ENCODE measurements at regions not wholly inside any gene's neighbourhood (a gene's known extent, or its start where the extent isn't known, plus 50 kb on each side); places are given as distances from the start of the nearest gene placed in this dataset.

GRCh38 chr3:61438253-61439121 is 122.9 kb upstream of the PTPRG start:
- no peak for DNase-seq (ENCODE audit: low read depth)
- H3K4me3 ChIP-seq (replicated peaks; ENCODE audit: low read depth, low read length): no peak overlapping the region
- TF ChIP-seq CTCF (IDR thresholded peaks at IDR 0.05; ENCODE audit: low read length, missing control alignments): no peak

DNA sequence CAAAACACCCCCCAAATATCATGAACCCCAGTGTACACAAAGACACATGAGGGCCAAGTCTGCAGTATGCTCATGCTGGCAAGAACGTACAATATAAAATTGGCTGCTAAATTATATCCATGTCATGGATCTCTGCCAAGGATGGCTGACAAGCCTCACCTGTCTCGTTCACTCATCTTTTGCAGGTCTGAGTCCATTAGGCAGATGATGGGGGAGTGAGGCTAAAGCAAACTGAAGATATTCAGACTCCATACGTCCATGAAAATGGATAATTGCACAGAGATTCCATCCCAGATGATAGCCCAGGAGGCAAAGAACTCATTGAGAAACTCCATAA is 122.3 kb upstream of the PTPRG start:
- TF ChIP-seq CTCF (IDR thresholded peaks at IDR 0.05; ENCODE audit: low read length, missing control alignments): no peak
- no peak for DNase-seq (ENCODE audit: low read depth)
- no peak overlapping the region for H3K4me3 ChIP-seq (replicated peaks; ENCODE audit: low read depth, low read length)

DNA sequence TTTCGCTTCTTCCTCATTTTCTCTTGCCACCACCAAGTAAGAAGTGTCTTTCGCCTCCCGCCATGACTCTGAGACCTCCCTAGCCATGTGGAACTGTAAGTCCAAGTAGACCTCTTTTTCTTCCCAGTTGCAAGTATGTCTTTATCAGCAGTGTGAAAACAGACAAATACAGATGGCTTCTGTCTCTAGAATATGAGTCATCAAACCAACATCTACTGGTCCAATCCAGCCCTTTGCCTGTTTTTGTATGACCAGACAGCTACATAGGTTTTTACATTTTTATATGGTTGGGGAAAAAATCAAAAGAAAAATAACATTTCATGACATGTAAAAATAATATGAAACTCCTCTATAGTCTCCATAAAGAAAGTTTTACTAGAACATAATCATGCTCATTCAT is 118.7 kb upstream of the PTPRG start:
- DNase-seq (ENCODE audit: low read depth): peak; percentile 27
- TF ChIP-seq CTCF (IDR thresholded peaks at IDR 0.05; ENCODE audit: low read length, missing control alignments): no peak
- no peak overlapping the region for H3K4me3 ChIP-seq (replicated peaks; ENCODE audit: low read depth, low read length)

DNA sequence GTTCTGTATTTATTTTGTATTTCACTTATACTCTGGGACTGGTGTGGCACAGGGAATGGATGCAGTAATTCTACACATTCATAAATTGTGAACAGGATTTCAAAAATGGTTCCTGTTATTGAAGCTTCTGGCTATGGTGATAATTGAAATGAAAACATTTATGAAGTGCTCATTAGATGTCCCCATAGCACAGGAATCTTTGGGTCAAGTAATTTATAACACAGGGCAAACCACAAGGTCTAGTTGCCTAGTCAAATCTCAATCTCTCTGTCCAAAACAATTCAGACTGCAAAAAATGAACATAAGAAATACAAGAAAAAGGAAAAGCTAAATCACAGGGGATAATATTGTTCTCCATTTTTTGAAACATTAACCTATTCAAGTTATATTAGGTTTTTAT is 117.5 kb upstream of the PTPRG start:
- H3K4me3 ChIP-seq (replicated peaks; ENCODE audit: low read depth, low read length): no peak overlapping the region
- TF ChIP-seq CTCF (IDR thresholded peaks at IDR 0.05; ENCODE audit: low read length, missing control alignments): no peak
- DNase-seq (ENCODE audit: low read depth): no peak

- H3K4me3 ChIP-seq (replicated peaks; ENCODE audit: low read depth, low read length): no peak overlapping the region
- TF ChIP-seq CTCF (IDR thresholded peaks at IDR 0.05; ENCODE audit: low read length, missing control alignments): no peak
- DNase-seq (ENCODE audit: low read depth): no peak
These were observed 116.6 kb upstream of the PTPRG start for GRCh38 chr3:61444782-61445181.

- no peak overlapping the region for H3K4me3 ChIP-seq (replicated peaks; ENCODE audit: low read depth, low read length)
- no peak for TF ChIP-seq CTCF (IDR thresholded peaks at IDR 0.05; ENCODE audit: low read length, missing control alignments)
- no peak for DNase-seq (ENCODE audit: low read depth)
These were observed 115.4 kb upstream of the PTPRG start for GRCh38 chr3:61445924-61446323.

- H3K4me3 ChIP-seq (replicated peaks; ENCODE audit: low read depth, low read length): no peak overlapping the region
- DNase-seq (ENCODE audit: low read depth): no peak
- no peak for TF ChIP-seq CTCF (IDR thresholded peaks at IDR 0.05; ENCODE audit: low read length, missing control alignments)
These were observed 115.0 kb upstream of the PTPRG start for GRCh38 chr3:61446341-61446740.

Data from fibroblast of pulmonary artery (primary cell).